Peyer's patch (tissue), 4 donors: ENCODE measurements at regions not wholly inside any gene's neighbourhood (a gene's known extent, or its start where the extent isn't known, plus 50 kb on each side); places are given as distances from the start of the nearest gene placed in this dataset.

Source experiments
- DNase-seq, 3 donors: peaks; one replicate each; pipeline ENCODE4 v3.0.0-alpha.2; 2017 to 2019
- H3K27ac ChIP-seq, 4 donors: fragments of 200-600 bp; sonication (generic); one replicate each; pipeline ENCODE4 v1.5.1; 2016 to 2019
- H3K27me3 ChIP-seq, 2 donors: fragments of 200-600 bp; sonication (generic); one replicate each; pipeline ENCODE4 v1.5.1; 2019
- H3K36me3 ChIP-seq, 3 donors: fragments of 200-600 bp; sonication (generic); one replicate each; pipeline ENCODE4 v1.5.1; 2016 to 2019
- H3K4me1 ChIP-seq, 4 donors: fragments of 200-600 bp; sonication (generic); one replicate each; pipeline ENCODE4 v1.5.1; 2016 to 2019
- H3K4me3 ChIP-seq, 4 donors: fragments of 200-600 bp; sonication (generic); 1 replicate in 3 of 4; 2 replicates in 1 of 4; pipeline ENCODE4 v1.5.1; 2016 to 2019; ENCODE audit warnings: mild to moderate bottlenecking in 1 of 4
- H3K9me3 ChIP-seq, 4 donors: fragments of 200-600 bp; sonication (generic); one replicate each; pipeline ENCODE4 v1.5.1; 2016 to 2019; ENCODE audit warnings: mild to moderate bottlenecking in 1 of 4
- CTCF ChIP-seq, 6 experiments: fragments of 450-650 bp in 4 of 6; fragments of 200-600 bp in 2 of 6; sonication (generic) in 1 of 6; IDR thresholded peaks; one replicate each; pipeline ENCODE4 v1.5.1; 2017 to 2019; ENCODE audit warnings: antibody characterized with exemption in 6 of 6, mild to moderate bottlenecking in 3 of 6, moderate library complexity in 1 of 6
- POLR2A ChIP-seq, 2 donors: fragments of 450-650 bp; IDR thresholded peaks; one replicate each; pipeline ENCODE4 v1.5.1; 2017; ENCODE audit warnings: antibody characterized with exemption in 2 of 2, mild to moderate bottlenecking in 2 of 2, moderate library complexity in 2 of 2

GRCh38 chr7:32263611-32264010 is 193.4 kb upstream of the PDE1C start:
- Histone ChIP-seq H3K36me3 (no peaks in the 10 kb centered on the region), H3K9me3 (no peaks in the 10 kb centered on the region), H3K27ac (no peak overlapping the region), H3K4me3 (no peak overlapping the region), H3K27me3 (no peaks in the 10 kb centered on the region), H3K4me1 (no peaks in the 10 kb centered on the region)
- DNase-seq: no peak
- TF ChIP-seq POLR2A (IDR thresholded peaks at IDR 0.05) (no peak), CTCF (IDR thresholded peaks at IDR 0.05) (no peak)

GRCh38 chr7:32262315-32262714 is 192.1 kb upstream of the PDE1C start:
- no peak overlapping the region for H3K27ac ChIP-seq
- no peaks in the 10 kb centered on the region for H3K9me3 ChIP-seq
- no peak overlapping the region for H3K4me3 ChIP-seq
- DNase-seq: no peak
- no peaks in the 10 kb centered on the region for H3K4me1 ChIP-seq
- H3K36me3 ChIP-seq: no peaks in the 10 kb centered on the region
- no peaks in the 10 kb centered on the region for H3K27me3 ChIP-seq
- TF ChIP-seq CTCF (IDR thresholded peaks at IDR 0.05) (no peak), POLR2A (IDR thresholded peaks at IDR 0.05) (no peak)

DNA sequence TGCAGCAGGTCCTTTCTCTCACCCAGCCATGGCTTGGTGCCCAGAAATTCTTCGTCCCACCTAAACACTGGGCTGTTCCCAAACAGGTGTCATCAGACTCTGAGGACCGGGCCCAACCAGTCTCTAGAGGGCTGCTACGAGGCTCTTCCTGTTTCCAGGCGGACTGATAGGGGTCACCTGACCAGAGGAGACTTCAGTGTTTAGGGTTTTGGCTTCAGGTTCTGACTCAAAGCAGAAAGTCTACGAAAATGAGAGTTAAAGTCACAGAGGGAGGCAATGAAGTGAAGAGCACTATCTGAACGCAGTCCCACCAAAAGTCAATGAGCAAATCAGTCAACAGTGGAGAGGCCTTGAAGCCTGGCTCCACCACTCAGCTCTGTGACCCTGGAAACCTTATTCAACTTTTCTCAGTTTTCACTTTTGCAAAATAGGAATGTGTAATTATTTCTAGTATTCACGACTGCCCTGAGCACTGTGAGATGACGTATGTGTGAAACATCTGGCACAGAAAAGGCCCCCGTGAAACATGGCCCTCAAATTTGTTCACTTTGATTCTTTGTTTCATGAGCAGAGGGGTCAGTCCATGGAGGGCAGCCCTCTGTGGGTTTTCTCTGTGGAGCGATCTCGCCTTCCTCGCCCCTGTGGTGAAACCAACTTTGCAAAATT is 189.9 kb upstream of the PDE1C start:
- H3K27me3 ChIP-seq: no peaks in the 10 kb centered on the region
- H3K4me3 ChIP-seq: no peak overlapping the region
- H3K4me1 ChIP-seq: no peaks in the 10 kb centered on the region
- no peaks in the 10 kb centered on the region for H3K36me3 ChIP-seq
- no peaks in the 10 kb centered on the region for H3K9me3 ChIP-seq
- TF ChIP-seq CTCF (IDR thresholded peaks at IDR 0.05): no peak
- TF ChIP-seq POLR2A (IDR thresholded peaks at IDR 0.05): no peak
- no peak for DNase-seq
- H3K27ac ChIP-seq: no peak overlapping the region

- Histone ChIP-seq H3K27me3 (no peaks in the 10 kb centered on the region), H3K27ac (no peak overlapping the region), H3K4me3 (no peak overlapping the region), H3K36me3 (no peaks in the 10 kb centered on the region), H3K4me1 (no peaks in the 10 kb centered on the region), H3K9me3 (no peaks in the 10 kb centered on the region)
- DNase-seq: no peak
- no peak for TF ChIP-seq CTCF (IDR thresholded peaks at IDR 0.05)
Measured at GRCh38 chr7:32258265-32258664, 188.1 kb upstream of the PDE1C start.

DNA sequence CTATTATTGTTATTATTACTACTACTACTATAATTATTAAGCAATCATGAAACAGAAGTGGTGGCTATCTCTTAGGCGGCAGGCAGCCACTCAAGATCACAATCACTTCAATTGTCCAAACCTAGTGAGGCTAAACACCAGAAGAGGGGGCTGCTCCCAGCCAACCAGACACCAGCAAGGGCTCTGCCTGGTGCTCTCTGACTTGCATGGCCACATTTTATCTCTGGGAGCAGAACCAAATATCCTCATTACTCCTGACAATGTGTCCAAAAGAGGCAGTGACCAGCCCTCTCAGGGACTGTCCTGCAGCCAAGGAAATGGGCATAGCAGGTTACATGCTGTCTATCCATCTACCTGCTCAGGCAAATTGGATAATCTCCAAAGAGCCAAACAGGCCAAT is 187.4 kb upstream of the PDE1C start:
- H3K27ac ChIP-seq: no peak overlapping the region
- H3K27me3 ChIP-seq: no peaks in the 10 kb centered on the region
- no peaks in the 10 kb centered on the region for H3K36me3 ChIP-seq
- no peak overlapping the region for H3K4me3 ChIP-seq
- H3K4me1 ChIP-seq: no peaks in the 10 kb centered on the region
- H3K9me3 ChIP-seq: no peaks in the 10 kb centered on the region
- no peak for DNase-seq
- no peak for TF ChIP-seq CTCF (IDR thresholded peaks at IDR 0.05)

DNA sequence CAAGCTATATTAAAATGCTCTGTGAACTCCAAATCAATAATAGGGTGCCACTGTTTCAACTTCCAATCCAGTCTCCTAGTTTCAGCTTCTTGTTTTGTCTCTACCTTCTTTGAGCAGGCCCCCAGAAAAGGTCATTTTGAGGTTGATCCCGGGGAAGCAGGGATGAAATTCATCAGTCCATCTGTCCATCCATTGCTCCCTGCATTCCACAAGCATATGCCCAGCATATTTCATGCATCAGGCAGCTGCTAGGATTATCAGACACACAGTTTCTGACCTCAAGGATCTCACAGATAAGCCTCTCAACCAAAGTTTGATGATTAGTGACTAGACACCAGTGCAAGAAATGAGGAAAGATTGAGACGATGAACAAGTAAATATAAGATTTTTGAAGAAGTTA is 186.6 kb upstream of the PDE1C start:
- Histone ChIP-seq H3K9me3 (no peaks in the 10 kb centered on the region), H3K36me3 (no peaks in the 10 kb centered on the region), H3K4me3 (no peak overlapping the region), H3K27me3 (no peaks in the 10 kb centered on the region), H3K27ac (no peak overlapping the region), H3K4me1 (no peaks in the 10 kb centered on the region)
- DNase-seq: no peak
- TF ChIP-seq CTCF (IDR thresholded peaks at IDR 0.05): no peak
- TF ChIP-seq POLR2A (IDR thresholded peaks at IDR 0.05): no peak
